ENCODE measurements at regions not wholly inside any gene's neighbourhood (a gene's known extent, or its start where the extent isn't known, plus 50 kb on each side); places are given as distances from the start of the nearest gene placed in this dataset.
A peak's percentile ranks its signal among the peaks of the same experiment; 100 is the strongest.

DNA sequence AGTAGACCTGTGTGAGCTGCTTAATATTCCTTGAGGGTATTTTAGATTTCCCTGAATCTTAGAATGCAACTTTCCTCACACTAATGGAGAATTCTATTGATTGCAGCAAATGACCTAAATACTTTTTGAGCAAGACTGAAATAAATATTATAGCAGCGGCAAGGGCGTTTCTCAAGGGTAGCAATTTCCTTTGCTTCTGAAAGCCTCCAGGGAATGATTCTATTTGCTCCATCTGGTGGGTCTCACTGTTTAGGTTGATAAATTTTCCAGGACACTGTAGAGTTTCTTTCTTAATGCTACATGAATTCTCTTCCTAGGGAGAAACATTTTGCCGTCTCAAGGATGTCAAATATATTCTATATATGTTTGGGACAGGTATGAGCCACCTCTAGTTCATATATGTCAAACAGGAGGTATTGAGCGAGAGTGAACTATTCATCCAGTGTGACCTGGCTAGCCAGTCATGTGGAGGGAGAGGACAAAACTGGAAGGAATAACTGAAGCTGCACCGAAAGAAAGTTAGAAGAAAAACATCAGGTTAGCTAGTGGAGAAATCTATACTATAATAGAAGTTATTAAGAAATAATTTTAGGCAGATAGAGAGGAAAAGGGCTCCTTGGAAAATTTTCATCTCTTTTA, 57.9 kb upstream of the FZD8 start:
- intact Hi-C loops (cut with micrococcal nuclease; ENCODE audit: unreplicated experiment), result no loop called here
- no peaks in the 10 kb centered on the region for H3K9me3 ChIP-seq (ENCODE audit: low read depth, low read length, poor library complexity, severe bottlenecking)
- H3K4me1 ChIP-seq (ENCODE audit: insufficient read depth, low read length, poor library complexity, severe bottlenecking), result peaks cover 7% of the 10 kb centered on the region
- CTCF ChIA-PET, result interaction anchor here (0.6 kb wide), 1 partner anchor 1056 kb away, joined by 5 read pairs; no protein-coding TSS in a partner anchor
- no TSS peak for BruUV-seq (replicated peaks)
- TF ChIP-seq, protein P1, sequence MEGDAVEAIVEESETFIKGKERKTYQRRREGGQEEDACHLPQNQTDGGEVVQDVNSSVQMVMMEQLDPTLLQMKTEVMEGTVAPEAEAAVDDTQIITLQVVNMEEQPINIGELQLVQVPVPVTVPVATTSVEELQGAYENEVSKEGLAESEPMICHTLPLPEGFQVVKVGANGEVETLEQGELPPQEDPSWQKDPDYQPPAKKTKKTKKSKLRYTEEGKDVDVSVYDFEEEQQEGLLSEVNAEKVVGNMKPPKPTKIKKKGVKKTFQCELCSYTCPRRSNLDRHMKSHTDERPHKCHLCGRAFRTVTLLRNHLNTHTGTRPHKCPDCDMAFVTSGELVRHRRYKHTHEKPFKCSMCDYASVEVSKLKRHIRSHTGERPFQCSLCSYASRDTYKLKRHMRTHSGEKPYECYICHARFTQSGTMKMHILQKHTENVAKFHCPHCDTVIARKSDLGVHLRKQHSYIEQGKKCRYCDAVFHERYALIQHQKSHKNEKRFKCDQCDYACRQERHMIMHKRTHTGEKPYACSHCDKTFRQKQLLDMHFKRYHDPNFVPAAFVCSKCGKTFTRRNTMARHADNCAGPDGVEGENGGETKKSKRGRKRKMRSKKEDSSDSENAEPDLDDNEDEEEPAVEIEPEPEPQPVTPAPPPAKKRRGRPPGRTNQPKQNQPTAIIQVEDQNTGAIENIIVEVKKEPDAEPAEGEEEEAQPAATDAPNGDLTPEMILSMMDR (conservative IDR thresholded peaks at IDR 0.05; ENCODE audit: low read depth, low read length), result no peak
- TF ChIP-seq EZH2 (IDR thresholded peaks at IDR 0.05; ENCODE audit: borderline replicate concordance, low read depth, low read length, poor library complexity, severe bottlenecking), result no peak
- H3K27me3 ChIP-seq (replicated peaks; ENCODE audit: insufficient read depth, low read depth, low read length, poor library complexity), result no peaks in the 10 kb centered on the region
- no peaks in the 10 kb centered on the region for H3K36me3 ChIP-seq (ENCODE audit: insufficient read depth, low read length, poor library complexity, severe bottlenecking)
- no peak overlapping the region for H3K27ac ChIP-seq (ENCODE audit: low read depth, low read length, poor library complexity, severe bottlenecking)
- H3K4me3 ChIP-seq (ENCODE audit: low read depth, low read length, poor library complexity, severe bottlenecking), result no peak overlapping the region
- POLR2A ChIA-PET (ENCODE audit: low non-redundant PET), result no interaction called here
- DNase-seq (ENCODE audit: low spot score), result no peak

DNA sequence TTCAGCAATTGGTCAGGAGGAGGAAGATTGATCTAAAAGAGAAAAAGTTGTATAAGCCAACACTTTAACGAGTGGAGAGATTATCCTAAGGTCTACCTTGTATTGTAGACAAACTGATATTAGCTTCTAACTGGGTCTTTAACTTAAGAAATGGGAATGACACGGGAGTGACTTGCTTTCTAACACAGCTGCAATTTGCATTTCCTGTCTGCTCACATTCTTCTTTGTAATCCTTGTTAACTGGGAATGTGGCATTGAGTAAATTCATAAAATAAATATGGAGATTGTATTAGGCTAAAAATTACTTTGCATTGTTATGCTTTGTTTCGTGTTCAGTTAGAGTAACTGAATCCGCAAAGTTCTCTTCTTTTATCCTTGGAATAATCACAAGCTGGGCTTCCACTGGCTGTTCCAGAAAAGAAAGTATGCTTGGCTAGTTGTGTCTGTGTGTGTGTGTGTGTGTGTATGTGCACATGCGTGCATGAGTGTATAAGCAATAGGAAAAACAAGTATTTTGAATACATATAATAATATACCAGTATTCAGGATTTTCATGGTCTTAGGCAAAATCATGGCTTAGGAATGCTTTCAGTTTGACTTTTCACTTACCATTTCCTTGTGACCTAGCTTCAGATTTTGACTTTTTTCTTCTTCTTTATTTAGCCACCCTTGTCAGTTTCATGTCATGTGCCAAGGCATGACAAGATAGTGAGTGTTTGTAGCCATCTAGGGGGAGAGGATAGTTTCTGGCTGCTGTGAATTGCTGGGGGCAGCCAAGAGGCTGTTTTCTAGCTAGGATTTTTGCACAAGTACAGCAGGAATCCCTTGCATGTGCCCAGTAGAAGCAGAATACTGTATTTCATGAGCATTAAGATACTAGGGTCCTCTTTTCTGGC, 54.5 kb upstream of the FZD8 start:
- ChIA-PET POLR2A (ENCODE audit: low non-redundant PET) (interaction anchor here (0.7 kb wide), 1 partner anchor 105 kb away, joined by 4 read pairs; no protein-coding TSS in a partner anchor), CTCF (no interaction called here)

DNA sequence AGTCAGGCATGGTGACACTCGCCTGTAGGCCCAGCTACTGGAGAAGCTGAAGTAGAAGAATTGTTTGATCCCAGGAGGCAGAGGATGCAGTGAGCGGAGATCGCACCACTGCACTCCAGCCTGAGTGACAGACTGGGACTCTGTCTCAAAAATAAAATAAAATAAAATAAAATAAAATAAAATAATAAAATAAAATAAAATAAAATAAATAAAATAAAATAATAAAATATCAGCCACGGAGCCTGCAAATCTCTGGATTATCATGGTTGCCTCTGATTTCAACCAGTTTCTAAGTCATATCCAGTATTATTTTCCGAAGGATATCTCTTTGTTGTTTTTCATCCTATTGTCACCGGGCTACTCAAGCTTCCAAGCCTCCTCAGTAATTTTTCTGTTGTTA, 51.7 kb upstream of the FZD8 start:
- POLR2A ChIA-PET (ENCODE audit: low non-redundant PET), result no interaction called here
- no peak for TF ChIP-seq EZH2 (IDR thresholded peaks at IDR 0.05; ENCODE audit: borderline replicate concordance, low read depth, low read length, poor library complexity, severe bottlenecking)
- TF ChIP-seq, protein P1 (conservative IDR thresholded peaks at IDR 0.05; ENCODE audit: low read depth, low read length), result no peak
- intact Hi-C loops (cut with micrococcal nuclease; ENCODE audit: unreplicated experiment), result no loop called here

More for the DNA sequence above, 54.5 kb upstream of the FZD8 start:
- Histone ChIP-seq H3K27me3 (replicated peaks; ENCODE audit: insufficient read depth, low read depth, low read length, poor library complexity) (no peaks in the 10 kb centered on the region), H3K4me3 (ENCODE audit: low read depth, low read length, poor library complexity, severe bottlenecking) (no peak overlapping the region), H3K27ac (ENCODE audit: low read depth, low read length, poor library complexity, severe bottlenecking) (no peak overlapping the region), H3K4me1 (ENCODE audit: insufficient read depth, low read length, poor library complexity, severe bottlenecking) (peaks cover 7% of the 10 kb centered on the region), H3K9me3 (ENCODE audit: low read depth, low read length, poor library complexity, severe bottlenecking) (no peaks in the 10 kb centered on the region), H3K36me3 (ENCODE audit: insufficient read depth, low read length, poor library complexity, severe bottlenecking) (no peaks in the 10 kb centered on the region)
- intact Hi-C loops (cut with micrococcal nuclease; ENCODE audit: unreplicated experiment), result no loop called here
- peak; percentile 17 for DNase-seq (ENCODE audit: low spot score)
- BruUV-seq (replicated peaks), result no TSS peak
- TF ChIP-seq, protein P1 (conservative IDR thresholded peaks at IDR 0.05; ENCODE audit: low read depth, low read length), result no peak
- no peak for TF ChIP-seq EZH2 (IDR thresholded peaks at IDR 0.05; ENCODE audit: borderline replicate concordance, low read depth, low read length, poor library complexity, severe bottlenecking)

More for the DNA sequence above, 51.7 kb upstream of the FZD8 start:
- Histone ChIP-seq H3K36me3 (ENCODE audit: insufficient read depth, low read length, poor library complexity, severe bottlenecking) (no peaks in the 10 kb centered on the region), H3K4me1 (ENCODE audit: insufficient read depth, low read length, poor library complexity, severe bottlenecking) (peaks cover 7% of the 10 kb centered on the region), H3K4me3 (ENCODE audit: low read depth, low read length, poor library complexity, severe bottlenecking) (no peak overlapping the region), H3K9me3 (ENCODE audit: low read depth, low read length, poor library complexity, severe bottlenecking) (no peaks in the 10 kb centered on the region), H3K27me3 (replicated peaks; ENCODE audit: insufficient read depth, low read depth, low read length, poor library complexity) (no peaks in the 10 kb centered on the region), H3K27ac (ENCODE audit: low read depth, low read length, poor library complexity, severe bottlenecking) (no peak overlapping the region)
- CTCF ChIA-PET, result no interaction called here
- no TSS peak for BruUV-seq (replicated peaks)
- no peak for DNase-seq (ENCODE audit: low spot score)

Measured in A673 (cell line).